ENCODE measurements at regions not wholly inside any gene's neighbourhood (a gene's known extent, or its start where the extent isn't known, plus 50 kb on each side); places are given as distances from the start of the nearest gene placed in this dataset.
A peak's percentile ranks its signal among the peaks of the same experiment; 100 is the strongest.

GRCh38 chr5:4124221-4124970 is 528.8 kb downstream of the IRX1 start:
- 51 to 57% methylated on average over 7 of the region's 7 CpGs for WGBS, 2 donors
- no peak for TF ChIP-seq POLR2A (IDR thresholded peaks at IDR 0.05)
- TF ChIP-seq, protein P1, sequence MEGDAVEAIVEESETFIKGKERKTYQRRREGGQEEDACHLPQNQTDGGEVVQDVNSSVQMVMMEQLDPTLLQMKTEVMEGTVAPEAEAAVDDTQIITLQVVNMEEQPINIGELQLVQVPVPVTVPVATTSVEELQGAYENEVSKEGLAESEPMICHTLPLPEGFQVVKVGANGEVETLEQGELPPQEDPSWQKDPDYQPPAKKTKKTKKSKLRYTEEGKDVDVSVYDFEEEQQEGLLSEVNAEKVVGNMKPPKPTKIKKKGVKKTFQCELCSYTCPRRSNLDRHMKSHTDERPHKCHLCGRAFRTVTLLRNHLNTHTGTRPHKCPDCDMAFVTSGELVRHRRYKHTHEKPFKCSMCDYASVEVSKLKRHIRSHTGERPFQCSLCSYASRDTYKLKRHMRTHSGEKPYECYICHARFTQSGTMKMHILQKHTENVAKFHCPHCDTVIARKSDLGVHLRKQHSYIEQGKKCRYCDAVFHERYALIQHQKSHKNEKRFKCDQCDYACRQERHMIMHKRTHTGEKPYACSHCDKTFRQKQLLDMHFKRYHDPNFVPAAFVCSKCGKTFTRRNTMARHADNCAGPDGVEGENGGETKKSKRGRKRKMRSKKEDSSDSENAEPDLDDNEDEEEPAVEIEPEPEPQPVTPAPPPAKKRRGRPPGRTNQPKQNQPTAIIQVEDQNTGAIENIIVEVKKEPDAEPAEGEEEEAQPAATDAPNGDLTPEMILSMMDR (IDR thresholded peaks at IDR 0.05) = no peak
- DNase-seq (ENCODE audit: low spot score in 2 of 2) = no peak
- intact Hi-C loops (cut with DNase I; ENCODE audit: low total_unique reads) = no loop called here
- no peak overlapping the region for H3K4me3 ChIP-seq (ENCODE audit: low read depth, poor library complexity, severe bottlenecking)

- intact Hi-C loops (cut with DNase I; ENCODE audit: low total_unique reads) = no loop called here
- peak in 1 of 2 donors; percentile 66 for DNase-seq (ENCODE audit: low spot score in 2 of 2)
- H3K4me3 ChIP-seq (ENCODE audit: low read depth, poor library complexity, severe bottlenecking) = no peak overlapping the region
- 74 to 88% methylated on average over 9 of the region's 9 CpGs for WGBS, 2 donors
- no peak for TF ChIP-seq POLR2A (IDR thresholded peaks at IDR 0.05)
Observed at GRCh38 chr5:4128994-4129393, 533.4 kb downstream of the IRX1 start.

DNA sequence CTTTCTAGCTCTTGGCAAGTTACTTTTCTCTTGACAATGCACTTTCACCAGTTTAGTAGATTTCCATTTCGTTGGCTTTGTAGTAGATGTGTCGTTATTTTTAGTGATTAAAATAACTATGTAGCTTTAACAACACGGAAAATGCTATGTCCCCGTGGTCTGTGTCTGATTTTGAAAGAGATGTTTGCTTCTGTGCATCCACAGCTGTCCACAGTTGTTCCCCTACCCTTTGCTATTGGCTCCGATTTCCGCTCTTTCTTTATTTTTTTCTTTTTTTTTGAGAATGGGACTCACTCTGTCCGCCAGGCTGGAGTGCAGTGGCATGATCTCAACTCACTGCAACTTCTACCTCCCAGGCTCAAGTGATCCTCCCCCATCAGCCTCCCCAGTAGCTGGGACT is 533.9 kb downstream of the IRX1 start:
- intact Hi-C loops (cut with DNase I; ENCODE audit: low total_unique reads) = no loop called here
- WGBS, 2 donors = 83 to 93% methylated on average over 7 of the region's 7 CpGs
- no peak for TF ChIP-seq POLR2A (IDR thresholded peaks at IDR 0.05)
- TF ChIP-seq, protein P1 (IDR thresholded peaks at IDR 0.05) = no peak
- DNase-seq (ENCODE audit: low spot score in 2 of 2) = no peak
- no peak overlapping the region for H3K4me3 ChIP-seq (ENCODE audit: low read depth, poor library complexity, severe bottlenecking)

DNA sequence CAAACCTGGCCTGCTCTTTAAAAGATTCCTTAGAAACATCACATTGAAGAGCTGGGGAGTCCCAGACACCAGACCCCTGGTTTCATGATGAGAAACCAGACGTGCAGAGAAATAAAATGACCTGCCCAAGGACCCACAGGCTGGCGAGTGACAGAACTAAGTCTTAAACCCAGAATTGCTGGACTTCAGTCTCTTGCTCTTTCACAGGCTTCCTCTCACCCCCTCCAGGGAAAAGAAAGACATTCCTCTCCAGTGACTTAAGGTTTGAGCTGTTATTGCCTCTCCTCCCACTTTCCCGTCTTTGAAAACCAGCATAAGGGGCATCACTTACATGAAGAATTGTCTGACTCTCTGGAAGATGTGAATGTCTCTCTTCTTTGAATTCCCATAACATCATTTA is 535.2 kb downstream of the IRX1 start:
- TF ChIP-seq, protein P1 (IDR thresholded peaks at IDR 0.05) = no peak
- no peak for TF ChIP-seq POLR2A (IDR thresholded peaks at IDR 0.05)
- intact Hi-C loops (cut with DNase I; ENCODE audit: low total_unique reads) = no loop called here
- DNase-seq (ENCODE audit: low spot score in 2 of 2) = peak in 1 of 2 donors; percentile 21
- WGBS, 2 donors = 61 to 69% methylated on average over 3 of the region's 3 CpGs
- no peak overlapping the region for H3K4me3 ChIP-seq (ENCODE audit: low read depth, poor library complexity, severe bottlenecking)

GRCh38 chr5:4137781-4138180 is 542.1 kb downstream of the IRX1 start:
- no peak for TF ChIP-seq POLR2A (IDR thresholded peaks at IDR 0.05)
- TF ChIP-seq, protein P1 (IDR thresholded peaks at IDR 0.05) = no peak
- no peak overlapping the region for H3K4me3 ChIP-seq (ENCODE audit: low read depth, poor library complexity, severe bottlenecking)
- WGBS, 2 donors = 43 to 53% methylated on average over 7 of the region's 7 CpGs
- no peak for DNase-seq (ENCODE audit: low spot score in 2 of 2)
- intact Hi-C loops (cut with DNase I; ENCODE audit: low total_unique reads) = no loop called here

DNA sequence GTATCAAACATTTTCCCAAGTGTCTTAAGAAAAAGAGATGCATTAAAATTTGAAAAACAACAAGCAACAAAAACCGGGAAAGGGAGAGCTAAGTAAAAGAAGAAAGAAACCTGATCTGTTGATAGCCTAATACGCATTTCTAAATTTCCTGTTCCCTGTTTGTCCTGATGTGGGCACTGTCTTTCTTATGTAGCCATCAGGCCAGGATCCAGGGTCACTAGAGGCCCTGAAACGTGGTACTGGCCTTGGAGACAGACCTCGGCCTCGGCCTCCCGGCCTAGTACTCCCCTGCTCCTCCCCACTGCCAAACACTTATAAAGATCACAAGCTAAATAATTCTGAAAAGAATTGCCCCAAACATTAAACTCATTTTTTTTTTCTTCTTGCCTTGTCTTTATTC is 547.2 kb downstream of the IRX1 start:
- intact Hi-C loops (cut with DNase I; ENCODE audit: low total_unique reads) = no loop called here
- no peak overlapping the region for H3K4me3 ChIP-seq (ENCODE audit: low read depth, poor library complexity, severe bottlenecking)
- no peak for DNase-seq (ENCODE audit: low spot score in 2 of 2)
- WGBS, 2 donors = 61 to 64% methylated on average over 6 of the region's 6 CpGs
- TF ChIP-seq POLR2A (IDR thresholded peaks at IDR 0.05) = no peak
- TF ChIP-seq, protein P1 (IDR thresholded peaks at IDR 0.05) = no peak
